ENCODE measurements at regions not wholly inside any gene's neighbourhood (a gene's known extent, or its start where the extent isn't known, plus 50 kb on each side); places are given as distances from the start of the nearest gene placed in this dataset.

DNA sequence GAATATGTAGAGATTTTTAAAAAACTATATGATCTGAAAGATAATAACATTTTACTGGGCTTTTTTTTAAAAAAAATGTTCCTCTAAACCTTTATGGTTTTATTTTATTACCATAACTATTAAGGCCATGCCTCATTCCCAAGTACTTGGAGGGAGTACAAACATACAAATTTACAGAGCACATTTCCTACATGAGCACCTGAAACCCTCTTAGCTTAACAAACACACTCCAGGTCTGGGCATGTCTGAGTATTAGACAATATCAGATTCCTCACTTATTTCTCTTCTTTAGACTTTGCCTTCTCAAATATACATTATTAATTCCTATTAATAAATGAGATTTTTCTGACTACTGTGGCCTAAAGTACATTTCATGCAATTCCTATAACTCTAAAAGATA lies 319.2 kb downstream of the SLCO4C1 start:
- Mint-ChIP-seq H3K4me1 (peaks cover 2% of the 10 kb centered on the region; the same call in 2 of the 3 replicates), H3K36me3 (ENCODE audit: low read depth) (no peaks in the 10 kb centered on the region), H3K27me3 (ENCODE audit: insufficient read depth, low read depth, poor library complexity) (no peaks in the 10 kb centered on the region), H3K27ac (no peak overlapping the region), H3K9me3 (no peaks in the 10 kb centered on the region), H3K4me3 (no peak overlapping the region)
- Histone ChIP-seq H3K4me1 (ENCODE audit: insufficient read depth) (no peaks in the 10 kb centered on the region), H3K27me3 (ENCODE audit: insufficient read depth) (no peaks in the 10 kb centered on the region), H3K36me3 (ENCODE audit: insufficient read depth) (no peaks in the 10 kb centered on the region), H4K20me1 (replicated peaks; ENCODE audit: insufficient read depth) (no peaks in the 10 kb centered on the region), H2AFZ (no peak overlapping the region), H3K4me2 (no peak overlapping the region), H3F3A (replicated peaks; ENCODE audit: low read depth) (no peaks in the 10 kb centered on the region), H3K4me3 (no peak overlapping the region), H3K27ac (ENCODE audit: low read depth) (no peak overlapping the region), H3K9me2 (ENCODE audit: insufficient read depth) (no peaks in the 10 kb centered on the region), H3K79me2 (replicated peaks; ENCODE audit: insufficient read depth) (no peaks in the 10 kb centered on the region)
- TF ChIP-seq, protein P1, sequence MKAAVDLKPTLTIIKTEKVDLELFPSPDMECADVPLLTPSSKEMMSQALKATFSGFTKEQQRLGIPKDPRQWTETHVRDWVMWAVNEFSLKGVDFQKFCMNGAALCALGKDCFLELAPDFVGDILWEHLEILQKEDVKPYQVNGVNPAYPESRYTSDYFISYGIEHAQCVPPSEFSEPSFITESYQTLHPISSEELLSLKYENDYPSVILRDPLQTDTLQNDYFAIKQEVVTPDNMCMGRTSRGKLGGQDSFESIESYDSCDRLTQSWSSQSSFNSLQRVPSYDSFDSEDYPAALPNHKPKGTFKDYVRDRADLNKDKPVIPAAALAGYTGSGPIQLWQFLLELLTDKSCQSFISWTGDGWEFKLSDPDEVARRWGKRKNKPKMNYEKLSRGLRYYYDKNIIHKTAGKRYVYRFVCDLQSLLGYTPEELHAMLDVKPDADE (IDR thresholded peaks at IDR 0.05): no peak
- TF ChIP-seq NANOG (IDR thresholded peaks at IDR 0.05; ENCODE audit: borderline replicate concordance) (no peak), ZNF331 (CRISPR knock-in tag; IDR thresholded peaks at IDR 0.05; ENCODE audit: low read depth) (no peak), POLR2AphosphoS5 (IDR thresholded peaks at IDR 0.05; ENCODE audit: low read depth) (no peak), CREB1 (CRISPR knock-in tag; IDR thresholded peaks at IDR 0.05; ENCODE audit: low read depth) (no peak), EZH2 (IDR thresholded peaks at IDR 0.05; ENCODE audit: low read depth, unreplicated experiment) (no peak), EZH2phosphoT487 (IDR thresholded peaks at IDR 0.05; ENCODE audit: unreplicated experiment) (no peak), JUNB (IDR thresholded peaks at IDR 0.05; ENCODE audit: unreplicated experiment) (no peak), ZNF114 (CRISPR knock-in tag; IDR thresholded peaks at IDR 0.05) (no peak)
- TF ChIP-seq, protein P2, sequence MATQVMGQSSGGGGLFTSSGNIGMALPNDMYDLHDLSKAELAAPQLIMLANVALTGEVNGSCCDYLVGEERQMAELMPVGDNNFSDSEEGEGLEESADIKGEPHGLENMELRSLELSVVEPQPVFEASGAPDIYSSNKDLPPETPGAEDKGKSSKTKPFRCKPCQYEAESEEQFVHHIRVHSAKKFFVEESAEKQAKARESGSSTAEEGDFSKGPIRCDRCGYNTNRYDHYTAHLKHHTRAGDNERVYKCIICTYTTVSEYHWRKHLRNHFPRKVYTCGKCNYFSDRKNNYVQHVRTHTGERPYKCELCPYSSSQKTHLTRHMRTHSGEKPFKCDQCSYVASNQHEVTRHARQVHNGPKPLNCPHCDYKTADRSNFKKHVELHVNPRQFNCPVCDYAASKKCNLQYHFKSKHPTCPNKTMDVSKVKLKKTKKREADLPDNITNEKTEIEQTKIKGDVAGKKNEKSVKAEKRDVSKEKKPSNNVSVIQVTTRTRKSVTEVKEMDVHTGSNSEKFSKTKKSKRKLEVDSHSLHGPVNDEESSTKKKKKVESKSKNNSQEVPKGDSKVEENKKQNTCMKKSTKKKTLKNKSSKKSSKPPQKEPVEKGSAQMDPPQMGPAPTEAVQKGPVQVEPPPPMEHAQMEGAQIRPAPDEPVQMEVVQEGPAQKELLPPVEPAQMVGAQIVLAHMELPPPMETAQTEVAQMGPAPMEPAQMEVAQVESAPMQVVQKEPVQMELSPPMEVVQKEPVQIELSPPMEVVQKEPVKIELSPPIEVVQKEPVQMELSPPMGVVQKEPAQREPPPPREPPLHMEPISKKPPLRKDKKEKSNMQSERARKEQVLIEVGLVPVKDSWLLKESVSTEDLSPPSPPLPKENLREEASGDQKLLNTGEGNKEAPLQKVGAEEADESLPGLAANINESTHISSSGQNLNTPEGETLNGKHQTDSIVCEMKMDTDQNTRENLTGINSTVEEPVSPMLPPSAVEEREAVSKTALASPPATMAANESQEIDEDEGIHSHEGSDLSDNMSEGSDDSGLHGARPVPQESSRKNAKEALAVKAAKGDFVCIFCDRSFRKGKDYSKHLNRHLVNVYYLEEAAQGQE (IDR thresholded peaks at IDR 0.05; ENCODE audit: unreplicated experiment): no peak
- TF ChIP-seq, protein P3, sequence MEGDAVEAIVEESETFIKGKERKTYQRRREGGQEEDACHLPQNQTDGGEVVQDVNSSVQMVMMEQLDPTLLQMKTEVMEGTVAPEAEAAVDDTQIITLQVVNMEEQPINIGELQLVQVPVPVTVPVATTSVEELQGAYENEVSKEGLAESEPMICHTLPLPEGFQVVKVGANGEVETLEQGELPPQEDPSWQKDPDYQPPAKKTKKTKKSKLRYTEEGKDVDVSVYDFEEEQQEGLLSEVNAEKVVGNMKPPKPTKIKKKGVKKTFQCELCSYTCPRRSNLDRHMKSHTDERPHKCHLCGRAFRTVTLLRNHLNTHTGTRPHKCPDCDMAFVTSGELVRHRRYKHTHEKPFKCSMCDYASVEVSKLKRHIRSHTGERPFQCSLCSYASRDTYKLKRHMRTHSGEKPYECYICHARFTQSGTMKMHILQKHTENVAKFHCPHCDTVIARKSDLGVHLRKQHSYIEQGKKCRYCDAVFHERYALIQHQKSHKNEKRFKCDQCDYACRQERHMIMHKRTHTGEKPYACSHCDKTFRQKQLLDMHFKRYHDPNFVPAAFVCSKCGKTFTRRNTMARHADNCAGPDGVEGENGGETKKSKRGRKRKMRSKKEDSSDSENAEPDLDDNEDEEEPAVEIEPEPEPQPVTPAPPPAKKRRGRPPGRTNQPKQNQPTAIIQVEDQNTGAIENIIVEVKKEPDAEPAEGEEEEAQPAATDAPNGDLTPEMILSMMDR (conservative IDR thresholded peaks at IDR 0.05; ENCODE audit: low read depth in 2 of 2): no peak
- DNase-seq (ENCODE audit: low spot score) (no peak), ATAC-seq (no peak)
